CD4-positive, CD25-positive, alpha-beta regulatory T cell (primary cell): ENCODE measurements at regions not wholly inside any gene's neighbourhood (a gene's known extent, or its start where the extent isn't known, plus 50 kb on each side); places are given as distances from the start of the nearest gene placed in this dataset.
A peak's percentile ranks its signal among the peaks of the same experiment; 100 is the strongest.
"Not testable (repeated sequence)": the region's sequence is repeated elsewhere in the genome, so short reads cannot be mapped to it uniquely, and the experiment has no call there.

Experiments used
- ATAC-seq, 2 donors: fragments of 150-1000 bp; cut with Tn5 transposase; one replicate each; pipeline ENCODE4 v1.10.0; 2021; ENCODE audit warnings: low read depth in 2 of 2, moderate number of reproducible peaks in 2 of 2, moderate library complexity in 1 of 2
- DNase-seq, 3 donors: peaks; one replicate each; pipeline versions ENCODE4 v3.0.0 to v3.0.0-alpha.2; 2012 to 2022; ENCODE audit warnings: mixed read lengths in 1 of 3
- H3K27ac ChIP-seq: one replicate; pipeline ENCODE4 v1.7.0; 2013; ENCODE audit warnings: mild to moderate bottlenecking, low read length; ENCODE audit not compliant: insufficient read depth, poor library complexity, severe bottlenecking
- H3K27me3 ChIP-seq: one replicate; pipeline ENCODE4 v1.7.0; 2013; ENCODE audit warnings: low read length; ENCODE audit not compliant: control insufficient read depth, insufficient read depth
- H3K36me3 ChIP-seq: one replicate; pipeline ENCODE4 v1.7.0; 2013; ENCODE audit warnings: mild to moderate bottlenecking, low read length, moderate library complexity; ENCODE audit not compliant: control insufficient read depth, insufficient read depth
- H3K4me1 ChIP-seq: 2 replicates; pipeline ENCODE4 v1.7.0; 2013; ENCODE audit warnings: mild to moderate bottlenecking, low read length; ENCODE audit not compliant: insufficient read depth, control insufficient read depth, poor library complexity, severe bottlenecking
- H3K4me3 ChIP-seq: one replicate; pipeline ENCODE4 v1.7.0; 2013; ENCODE audit warnings: low read depth, mild to moderate bottlenecking, low read length, moderate library complexity
- H3K9me3 ChIP-seq, 2 experiments: 1 replicate in 1 of 2; 2 replicates in 1 of 2; pipeline ENCODE4 v1.7.0; 2013; ENCODE audit warnings: low read length in 2 of 2, mild to moderate bottlenecking in 1 of 2, moderate library complexity in 1 of 2; ENCODE audit not compliant: control insufficient read depth in 2 of 2
- H3K27ac Mint-ChIP-seq, 3 donors: one replicate each; pipeline ENCODE4 v1.8.0; 2020 to 2022; ENCODE audit warnings: mild to moderate bottlenecking in 3 of 3, mixed read lengths in 3 of 3, moderate library complexity in 2 of 3
- H3K27me3 Mint-ChIP-seq: one replicate; pipeline ENCODE4 v1.8.0; 2022; ENCODE audit warnings: mild to moderate bottlenecking, mixed read lengths
- H3K36me3 Mint-ChIP-seq: one replicate; pipeline ENCODE4 v1.8.0; 2020; ENCODE audit warnings: mixed read lengths
- H3K4me1 Mint-ChIP-seq, 4 donors: one replicate each; pipeline ENCODE4 v1.8.0; 2020 to 2022; ENCODE audit warnings: mixed read lengths in 4 of 4, mild to moderate bottlenecking in 1 of 4
- H3K4me3 Mint-ChIP-seq, 4 donors: one replicate each; pipeline ENCODE4 v1.8.0; 2020 to 2022; ENCODE audit warnings: mild to moderate bottlenecking in 4 of 4, mixed read lengths in 4 of 4, moderate library complexity in 3 of 4
- H3K9me3 Mint-ChIP-seq, 7 donors: one replicate each; pipeline ENCODE4 v1.8.0; 2020 to 2022; ENCODE audit warnings: mixed read lengths in 7 of 7, mild to moderate bottlenecking in 3 of 7, moderate library complexity in 2 of 7

- H3K4me3 ChIP-seq: no peak overlapping the region
Measured at GRCh38 chr7:68840991-68841390, 757.3 kb upstream of the AUTS2 start.

GRCh38 chr7:68843985-68844384 lies 754.3 kb upstream of the AUTS2 start:
- not testable (repeated sequence) for H3K4me1 ChIP-seq, H3K4me3 Mint-ChIP-seq, H3K36me3 Mint-ChIP-seq, H3K4me1 Mint-ChIP-seq, ATAC-seq, H3K27ac ChIP-seq, DNase-seq, H3K27ac Mint-ChIP-seq, H3K4me3 ChIP-seq, H3K27me3 ChIP-seq, H3K36me3 ChIP-seq, H3K27me3 Mint-ChIP-seq, H3K9me3 ChIP-seq
- H3K9me3 Mint-ChIP-seq: peaks cover 2 to 33% (median 11%) of the 10 kb centered on the region in 7 donors

More at GRCh38 chr7:68840991-68841390, 757.3 kb upstream of the AUTS2 start:
- ATAC-seq (no peak), DNase-seq (no peak)
- H3K4me3 Mint-ChIP-seq: no peak overlapping the region
- Histone ChIP-seq H3K27me3 (no peaks in the 10 kb centered on the region), H3K36me3 (no peaks in the 10 kb centered on the region), H3K27ac (no peak overlapping the region), H3K9me3 (peaks cover 0 to 2% of the 10 kb centered on the region in 2 experiments), H3K4me1 (no peaks in the 10 kb centered on the region)
- peaks cover 0 to 29% (median 10%) of the 10 kb centered on the region in 7 donors for H3K9me3 Mint-ChIP-seq
- H3K4me1 Mint-ChIP-seq: peaks cover 0 to 4% (median 0%) of the 10 kb centered on the region in 4 donors
- no peak overlapping the region for H3K27ac Mint-ChIP-seq
- H3K36me3 Mint-ChIP-seq: no peaks in the 10 kb centered on the region
- no peaks in the 10 kb centered on the region for H3K27me3 Mint-ChIP-seq

GRCh38 chr7:68846811-68847325 lies 751.4 kb upstream of the AUTS2 start:
- Mint-ChIP-seq H3K27me3 (no peaks in the 10 kb centered on the region), H3K9me3 (peaks cover 3 to 29% (median 11%) of the 10 kb centered on the region in 7 donors), H3K36me3 (no peaks in the 10 kb centered on the region), H3K4me1 (peaks cover 0 to 3% (median 0%) of the 10 kb centered on the region in 4 donors), H3K27ac (no peak overlapping the region), H3K4me3 (no peak overlapping the region)
- Histone ChIP-seq H3K27ac (no peak overlapping the region), H3K9me3 (peaks cover 3 to 6% of the 10 kb centered on the region in 2 experiments), H3K4me3 (no peak overlapping the region), H3K36me3 (no peaks in the 10 kb centered on the region), H3K4me1 (no peaks in the 10 kb centered on the region), H3K27me3 (no peaks in the 10 kb centered on the region)
- DNase-seq (no peak), ATAC-seq (no peak)

- Histone ChIP-seq H3K27ac (no peak overlapping the region), H3K27me3 (no peaks in the 10 kb centered on the region), H3K4me3 (no peak overlapping the region), H3K36me3 (no peaks in the 10 kb centered on the region), H3K4me1 (no peaks in the 10 kb centered on the region), H3K9me3 (peaks cover 3 to 6% of the 10 kb centered on the region in 2 experiments)
- Mint-ChIP-seq H3K4me3 (no peak overlapping the region), H3K9me3 (peaks cover 0 to 20% (median 10%) of the 10 kb centered on the region in 7 donors), H3K36me3 (no peaks in the 10 kb centered on the region), H3K27me3 (no peaks in the 10 kb centered on the region), H3K4me1 (no peaks in the 10 kb centered on the region), H3K27ac (no peak overlapping the region)
- ATAC-seq (no peak), DNase-seq (no peak)
Measured at GRCh38 chr7:68853254-68853653, 745.0 kb upstream of the AUTS2 start.

GRCh38 chr7:68857571-68857970 lies 740.7 kb upstream of the AUTS2 start:
- H3K4me3 Mint-ChIP-seq: no peak overlapping the region
- Histone ChIP-seq H3K9me3 (peaks cover 0 to 9% of the 10 kb centered on the region in 2 experiments), H3K4me1 (no peaks in the 10 kb centered on the region), H3K36me3 (no peaks in the 10 kb centered on the region), H3K27ac (no peak overlapping the region), H3K27me3 (no peaks in the 10 kb centered on the region), H3K4me3 (no peak overlapping the region)
- H3K27ac Mint-ChIP-seq: no peak overlapping the region
- peaks cover 3 to 26% (median 11%) of the 10 kb centered on the region in 7 donors for H3K9me3 Mint-ChIP-seq
- no peaks in the 10 kb centered on the region for H3K27me3 Mint-ChIP-seq
- no peak for ATAC-seq
- DNase-seq: no peak
- no peaks in the 10 kb centered on the region for H3K36me3 Mint-ChIP-seq
- H3K4me1 Mint-ChIP-seq: no peaks in the 10 kb centered on the region

- no peaks in the 10 kb centered on the region for H3K27me3 Mint-ChIP-seq
- no peak for DNase-seq
- H3K4me3 Mint-ChIP-seq: peak overlapping the region in 1 of 4 donors; percentile 69
- H3K4me1 Mint-ChIP-seq: no peaks in the 10 kb centered on the region
- no peak for ATAC-seq
- no peak overlapping the region for H3K27ac Mint-ChIP-seq
- H3K27me3 ChIP-seq: no peaks in the 10 kb centered on the region
- no peak overlapping the region for H3K27ac ChIP-seq
- H3K9me3 ChIP-seq: peaks cover 0 to 9% of the 10 kb centered on the region in 2 experiments
- H3K4me3 ChIP-seq: no peak overlapping the region
- no peaks in the 10 kb centered on the region for H3K36me3 ChIP-seq
- peaks cover 3 to 27% (median 10%) of the 10 kb centered on the region in 7 donors for H3K9me3 Mint-ChIP-seq
- H3K4me1 ChIP-seq: no peaks in the 10 kb centered on the region
- H3K36me3 Mint-ChIP-seq: no peaks in the 10 kb centered on the region
Measured at GRCh38 chr7:68858497-68858896, 739.8 kb upstream of the AUTS2 start.

- Mint-ChIP-seq H3K4me1 (no peaks in the 10 kb centered on the region), H3K27ac (no peak overlapping the region), H3K27me3 (no peaks in the 10 kb centered on the region), H3K36me3 (no peaks in the 10 kb centered on the region), H3K9me3 (peaks cover 3 to 18% (median 7%) of the 10 kb centered on the region in 7 donors), H3K4me3 (no peak overlapping the region)
- H3K4me3 ChIP-seq: no peak overlapping the region
- ATAC-seq: no peak
- no peaks in the 10 kb centered on the region for H3K4me1 ChIP-seq
- no peak for DNase-seq
- H3K36me3 ChIP-seq: no peaks in the 10 kb centered on the region
- H3K27ac ChIP-seq: no peak overlapping the region
- peaks cover 0 to 13% of the 10 kb centered on the region in 2 experiments for H3K9me3 ChIP-seq
- H3K27me3 ChIP-seq: no peaks in the 10 kb centered on the region
Measured at GRCh38 chr7:68861171-68861570, 737.1 kb upstream of the AUTS2 start.

GRCh38 chr7:68862261-68862660 lies 736.0 kb upstream of the AUTS2 start:
- ATAC-seq: no peak
- Mint-ChIP-seq H3K36me3 (no peaks in the 10 kb centered on the region), H3K27me3 (no peaks in the 10 kb centered on the region)

More at GRCh38 chr7:68862261-68862660, 736.0 kb upstream of the AUTS2 start:
- Mint-ChIP-seq H3K27ac (peak overlapping the region in 1 of 3 donors; percentile 77), H3K4me1 (no peaks in the 10 kb centered on the region), H3K9me3 (peaks cover 3 to 14% (median 7%) of the 10 kb centered on the region in 7 donors), H3K4me3 (no peak overlapping the region)
- Histone ChIP-seq H3K4me1 (no peaks in the 10 kb centered on the region), H3K9me3 (peaks cover 0 to 13% of the 10 kb centered on the region in 2 experiments), H3K27ac (no peak overlapping the region), H3K27me3 (no peaks in the 10 kb centered on the region), H3K36me3 (no peaks in the 10 kb centered on the region), H3K4me3 (no peak overlapping the region)
- no peak for DNase-seq
